ENCODE measurements at regions not wholly inside any gene's neighbourhood (a gene's known extent, or its start where the extent isn't known, plus 50 kb on each side); places are given as distances from the start of the nearest gene placed in this dataset.

- SMC1A ChIA-PET (ENCODE audit: uncharacterized antibody, unreplicated experiment) = no interaction called here
- CTCF ChIA-PET = no interaction called here
- no peak for TF ChIP-seq IKZF2 (IDR thresholded peaks at IDR 0.05)
- no peak for TF ChIP-seq E2F4 (IDR thresholded peaks at IDR 0.05; ENCODE audit: low read depth, low read length)
- no peak for TF ChIP-seq TCF12 (IDR thresholded peaks at IDR 0.05; ENCODE audit: low read depth, low read length)
- no peak for TF ChIP-seq IRF5 (IDR thresholded peaks at IDR 0.05; ENCODE audit: borderline replicate concordance)
- TF ChIP-seq PAX5 (IDR thresholded peaks at IDR 0.05; ENCODE audit: borderline replicate concordance, low read depth, low read length) = no peak
- no peak for TF ChIP-seq BRCA1 (IDR thresholded peaks at IDR 0.05; ENCODE audit: low read depth, low read length)
- TF ChIP-seq CHD2 (IDR thresholded peaks at IDR 0.05; ENCODE audit: borderline replicate concordance, low read depth, low read length) = no peak
- no peak for TF ChIP-seq TBL1XR1 (IDR thresholded peaks at IDR 0.05; ENCODE audit: low read depth, low read length)
- no peak for TF ChIP-seq DPF2 (IDR thresholded peaks at IDR 0.05)
- no peak for TF ChIP-seq HCFC1 (IDR thresholded peaks at IDR 0.05; ENCODE audit: low read length)
- no peak for TF ChIP-seq GABPA (IDR thresholded peaks at IDR 0.05; ENCODE audit: low read depth)
- no peak for TF ChIP-seq NFYA (IDR thresholded peaks at IDR 0.05; ENCODE audit: borderline replicate concordance, low read depth, low read length)
- no peak for TF ChIP-seq SMAD1 (IDR thresholded peaks at IDR 0.05; ENCODE audit: low read depth, partially characterized antibody)
- TF ChIP-seq CBFB (IDR thresholded peaks at IDR 0.05; ENCODE audit: low read depth) = no peak
- TF ChIP-seq SPI1 (IDR thresholded peaks at IDR 0.05; ENCODE audit: borderline replicate concordance, insufficient read depth, low read depth, low read length) = no peak
- TF ChIP-seq FOXK2 (IDR thresholded peaks at IDR 0.05) = no peak
- TF ChIP-seq ZBTB40 (IDR thresholded peaks at IDR 0.05; ENCODE audit: borderline replicate concordance) = no peak
Measured at GRCh38 chrX:773292-774025, 142.9 kb downstream of the SHOX start.

More at GRCh38 chrX:773292-774025, 142.9 kb downstream of the SHOX start:
- no peak overlapping the region for H2AFZ ChIP-seq (ENCODE audit: control insufficient read depth, low read depth, low read length)
- no peak overlapping the region for H3K27ac ChIP-seq (ENCODE audit: control insufficient read depth, insufficient read depth)
- H3K36me3 ChIP-seq (ENCODE audit: control insufficient read depth in 2 of 2, insufficient read depth in 2 of 2, low read length in 1 of 2) = no peaks in the 10 kb centered on the region
- no peaks in the 10 kb centered on the region for H3K79me2 ChIP-seq (ENCODE audit: control insufficient read depth, insufficient read depth, low read length)
- no peaks in the 10 kb centered on the region for H3K27me3 ChIP-seq (replicated peaks in 1 of 2; ENCODE audit: control insufficient read depth in 2 of 2, insufficient read depth in 2 of 2, low read length in 1 of 2)
- H4K20me1 ChIP-seq (ENCODE audit: control insufficient read depth, insufficient read depth) = no peaks in the 10 kb centered on the region
- ChIA-PET POLR2A (no interaction called here), RAD21 (ENCODE audit: unreplicated experiment) (no interaction called here)
- intact Hi-C loops (cut with micrococcal nuclease; ENCODE audit: unreplicated experiment) = no loop called here
- WGBS (ENCODE audit: insufficient coverage, insufficient replicate concordance, low lambda C conversion rate, missing lambda C conversion rate) = 26% methylated on average over 9 of the region's 9 CpGs
- FAIRE-seq = no peak
- H3K4me3 ChIP-seq = no peak overlapping the region
- ATAC-seq = no peak
- DNase-seq (ENCODE audit: low read depth, low spot score) = no peak
- H3K4me1 ChIP-seq (ENCODE audit: control insufficient read depth, insufficient read depth, low read length) = no peaks in the 10 kb centered on the region
- H3K9ac ChIP-seq (ENCODE audit: control insufficient read depth, insufficient read depth, low read length) = no peak overlapping the region
- no peaks in the 10 kb centered on the region; the same call in 2 of the 3 replicates for H3K9me3 ChIP-seq (replicated peaks; ENCODE audit: control insufficient read depth, insufficient read depth, low read length)
- BruUV-seq (replicated peaks) = no TSS peak
- in situ Hi-C loops (cut with MboI) = no loop called here
- no peak overlapping the region for H3K4me2 ChIP-seq (ENCODE audit: control insufficient read depth, insufficient read depth)
